GM12875 (cell line): ENCODE measurements at regions not wholly inside any gene's neighbourhood (a gene's known extent, or its start where the extent isn't known, plus 50 kb on each side); places are given as distances from the start of the nearest gene placed in this dataset.

Experiments
- H3K4me3 ChIP-seq: one replicate; pipeline ENCODE4 v1.5.1; 2011; ENCODE audit warnings: low read depth, low read length, control low read depth
- CTCF ChIP-seq: IDR thresholded peaks from 2 replicates; pipeline ENCODE4 v1.5.1; 2011; ENCODE audit warnings: low read depth, mild to moderate bottlenecking, control low read depth, inconsistent platforms, low read length, moderate library complexity, borderline replicate concordance; ENCODE audit not compliant: insufficient read depth

GRCh38 chr5:103498800-103499551 lies 63.6 kb downstream of the NUDT12 start:
- no peak overlapping the region for H3K4me3 ChIP-seq
- TF ChIP-seq CTCF = no peak

- H3K4me3 ChIP-seq = no peak overlapping the region
- no peak for TF ChIP-seq CTCF
Measured at GRCh38 chr5:103498211-103498610, 64.4 kb downstream of the NUDT12 start.

GRCh38 chr5:103497781-103498180 lies 64.8 kb downstream of the NUDT12 start:
- no peak for TF ChIP-seq CTCF
- H3K4me3 ChIP-seq = no peak overlapping the region

GRCh38 chr5:103490030-103490739 lies 72.4 kb downstream of the NUDT12 start:
- no peak for TF ChIP-seq CTCF
- no peak overlapping the region for H3K4me3 ChIP-seq

- no peak for TF ChIP-seq CTCF
- no peak overlapping the region for H3K4me3 ChIP-seq
Measured at GRCh38 chr5:103489307-103489706, 73.3 kb downstream of the NUDT12 start.

GRCh38 chr5:103487822-103488493 lies 74.6 kb downstream of the NUDT12 start:
- TF ChIP-seq CTCF = no peak
- no peak overlapping the region for H3K4me3 ChIP-seq
